Mammary epithelial cell (primary cell): ENCODE measurements at regions not wholly inside any gene's neighbourhood (a gene's known extent, or its start where the extent isn't known, plus 50 kb on each side); places are given as distances from the start of the nearest gene placed in this dataset.

Experiments
- CTCF ChIP-seq, 2 donors: IDR thresholded peaks in 1 of 2; conservative IDR thresholded peaks in 1 of 2; 2 replicates each; pipeline ENCODE4 v1.5.1; 2011 to 2012; ENCODE audit warnings: inconsistent platforms in 2 of 2, low read length in 2 of 2, mild to moderate bottlenecking in 2 of 2, control low read depth in 1 of 2, low read depth in 1 of 2; ENCODE audit not compliant: insufficient read depth in 1 of 2; ENCODE audit errors: extremely low read depth in 1 of 2
- EZH2 ChIP-seq: IDR thresholded peaks from 2 replicates; pipeline ENCODE4 v1.6.1; 2012; ENCODE audit warnings: low read length, inconsistent platforms, borderline replicate concordance

DNA sequence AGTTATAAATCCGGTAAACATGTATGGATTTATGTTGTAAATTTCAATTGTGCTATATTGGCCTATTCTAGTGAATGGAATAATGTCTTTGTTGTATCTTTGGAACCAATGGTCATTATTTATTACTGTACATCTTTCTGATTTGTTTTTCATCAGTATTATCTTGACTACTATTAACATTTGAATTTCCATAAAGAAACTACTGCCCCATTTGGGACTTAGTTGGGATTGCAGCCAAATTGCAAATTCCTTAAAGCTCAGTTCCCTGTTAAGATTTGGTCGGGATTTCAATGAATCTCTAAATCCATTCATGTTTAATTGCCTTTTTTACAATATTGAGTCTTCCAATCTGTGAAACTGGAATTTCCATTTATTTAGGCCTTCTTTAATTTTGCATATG is 822.4 kb upstream of the CADM2 start:
- TF ChIP-seq CTCF (conservative IDR thresholded peaks at IDR 0.05 in 1 of 2, IDR thresholded peaks at IDR 0.05 in 1 of 2; ENCODE audit: extremely low read depth in 1 of 2, insufficient read depth in 1 of 2, low read depth in 1 of 2, low read length in 2 of 2) (peak; percentile 53 to 59), EZH2 (no peak)
